ENCODE measurements at regions not wholly inside any gene's neighbourhood (a gene's known extent, or its start where the extent isn't known, plus 50 kb on each side); places are given as distances from the start of the nearest gene placed in this dataset.
"Not testable (repeated sequence)": the region's sequence is repeated elsewhere in the genome, so short reads cannot be mapped to it uniquely, and the experiment has no call there.

DNA sequence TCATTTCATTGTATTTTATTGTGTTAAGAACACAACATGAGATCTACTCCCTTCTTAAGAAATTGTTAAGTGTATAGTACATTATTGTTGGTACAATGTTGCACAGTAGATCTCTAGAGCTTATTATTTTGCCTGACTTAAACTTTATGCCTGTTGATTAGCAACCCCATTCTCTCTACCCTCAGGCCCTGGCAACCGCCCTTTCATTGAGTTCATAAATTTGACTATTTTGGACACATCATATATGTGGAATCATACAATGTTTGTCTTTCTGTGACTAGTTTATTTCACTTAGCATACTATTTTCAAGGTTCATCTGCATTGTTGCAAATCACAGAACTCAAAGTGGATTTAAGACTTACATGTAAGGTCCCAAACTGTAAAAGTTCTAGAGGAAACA, 222.1 kb downstream of the IL15 start:
- in situ Hi-C loops (cut with HindIII; ENCODE audit: low sequenced_read_pairs): no loop called here
- TF ChIP-seq, protein P1, sequence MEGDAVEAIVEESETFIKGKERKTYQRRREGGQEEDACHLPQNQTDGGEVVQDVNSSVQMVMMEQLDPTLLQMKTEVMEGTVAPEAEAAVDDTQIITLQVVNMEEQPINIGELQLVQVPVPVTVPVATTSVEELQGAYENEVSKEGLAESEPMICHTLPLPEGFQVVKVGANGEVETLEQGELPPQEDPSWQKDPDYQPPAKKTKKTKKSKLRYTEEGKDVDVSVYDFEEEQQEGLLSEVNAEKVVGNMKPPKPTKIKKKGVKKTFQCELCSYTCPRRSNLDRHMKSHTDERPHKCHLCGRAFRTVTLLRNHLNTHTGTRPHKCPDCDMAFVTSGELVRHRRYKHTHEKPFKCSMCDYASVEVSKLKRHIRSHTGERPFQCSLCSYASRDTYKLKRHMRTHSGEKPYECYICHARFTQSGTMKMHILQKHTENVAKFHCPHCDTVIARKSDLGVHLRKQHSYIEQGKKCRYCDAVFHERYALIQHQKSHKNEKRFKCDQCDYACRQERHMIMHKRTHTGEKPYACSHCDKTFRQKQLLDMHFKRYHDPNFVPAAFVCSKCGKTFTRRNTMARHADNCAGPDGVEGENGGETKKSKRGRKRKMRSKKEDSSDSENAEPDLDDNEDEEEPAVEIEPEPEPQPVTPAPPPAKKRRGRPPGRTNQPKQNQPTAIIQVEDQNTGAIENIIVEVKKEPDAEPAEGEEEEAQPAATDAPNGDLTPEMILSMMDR (IDR thresholded peaks at IDR 0.05; ENCODE audit: low read depth, low read length): no peak
- H3K4me3 ChIP-seq (ENCODE audit: low read depth, low read length): no peak overlapping the region
- DNase-seq (ENCODE audit: low read depth, low spot score): no peak

DNA sequence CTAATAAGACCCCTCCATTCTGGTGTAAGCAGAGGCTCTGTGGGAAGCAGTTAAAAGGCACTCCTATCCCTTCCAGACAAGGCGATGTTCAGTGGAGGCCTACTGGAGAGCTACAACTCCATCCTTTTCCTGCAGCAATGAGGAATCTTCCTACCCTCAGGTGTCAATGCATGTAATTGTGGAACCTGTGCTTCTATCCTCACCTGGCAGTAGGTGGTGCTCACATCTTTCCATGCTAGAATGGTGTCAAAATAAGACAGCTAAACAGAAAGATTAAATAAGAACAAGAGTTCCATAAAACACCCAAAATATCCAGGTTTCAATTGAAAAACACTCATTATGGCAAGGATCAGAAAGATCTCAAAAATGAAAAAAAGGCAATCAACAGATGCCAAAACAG, 224.6 kb downstream of the IL15 start:
- no peak for DNase-seq (ENCODE audit: low read depth, low spot score)
- TF ChIP-seq, protein P1 (IDR thresholded peaks at IDR 0.05; ENCODE audit: low read depth, low read length): no peak
- in situ Hi-C loops (cut with HindIII; ENCODE audit: low sequenced_read_pairs): no loop called here
- H3K4me3 ChIP-seq (ENCODE audit: low read depth, low read length): no peak overlapping the region

DNA sequence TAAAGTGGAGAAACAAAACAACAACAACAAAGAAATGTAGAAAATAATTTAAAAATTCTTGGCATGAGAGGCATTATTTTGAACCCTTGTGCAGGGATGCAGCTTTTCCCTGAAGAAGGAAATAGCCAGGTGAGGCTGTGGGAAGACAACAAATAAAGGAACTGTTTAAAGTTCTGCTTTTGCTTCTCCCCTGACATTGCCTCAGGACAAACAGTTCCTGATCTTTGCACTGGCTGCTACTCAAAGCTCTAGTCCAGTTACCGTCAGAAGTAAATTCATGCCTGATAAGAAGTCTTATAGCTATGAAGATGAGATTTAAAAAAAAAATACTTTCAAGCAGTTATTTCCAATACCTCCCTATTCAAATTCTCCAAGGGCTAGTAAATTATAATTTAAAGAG, 233.8 kb downstream of the IL15 start:
- TF ChIP-seq, protein P1 (IDR thresholded peaks at IDR 0.05; ENCODE audit: low read depth, low read length): no peak
- DNase-seq (ENCODE audit: low read depth, low spot score): no peak
- in situ Hi-C loops (cut with HindIII; ENCODE audit: low sequenced_read_pairs): no loop called here
- H3K4me3 ChIP-seq (ENCODE audit: low read depth, low read length): no peak overlapping the region

DNA sequence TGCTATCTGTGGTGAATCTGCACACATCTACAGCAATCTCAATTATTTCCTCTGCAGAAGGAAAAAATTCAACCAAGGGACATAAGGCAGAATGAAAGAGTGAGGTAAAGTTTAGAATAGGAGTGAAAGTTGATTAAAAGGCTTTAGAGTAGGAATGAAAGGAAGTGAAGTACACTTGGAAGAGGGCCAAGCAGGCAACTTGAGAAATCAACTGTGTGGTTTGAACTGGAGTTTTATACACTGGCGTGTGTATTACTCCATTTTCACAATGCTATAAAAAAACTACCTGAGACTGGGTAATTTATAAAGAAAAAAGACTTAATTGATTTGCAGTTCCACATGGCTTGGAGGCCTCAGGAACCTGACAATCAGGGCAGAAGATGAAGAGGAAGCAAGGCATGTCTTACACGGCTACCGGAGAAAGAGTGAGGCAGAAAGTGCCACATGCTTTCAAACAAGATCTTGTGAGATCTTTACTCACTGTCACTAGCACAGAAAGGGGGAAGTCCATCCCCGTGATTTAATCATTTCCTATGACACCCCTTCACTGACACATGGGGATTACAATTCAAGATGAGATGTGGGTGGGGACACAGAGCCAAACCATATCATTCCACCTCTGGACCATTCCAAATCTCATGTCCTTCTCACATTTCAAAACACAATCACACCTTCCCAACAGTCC, 234.8 kb downstream of the IL15 start:
- DNase-seq (ENCODE audit: low read depth, low spot score): peak; percentile 7
- in situ Hi-C loops (cut with HindIII; ENCODE audit: low sequenced_read_pairs): no loop called here
- no peak overlapping the region for H3K4me3 ChIP-seq (ENCODE audit: low read depth, low read length)
- TF ChIP-seq, protein P1 (IDR thresholded peaks at IDR 0.05; ENCODE audit: low read depth, low read length): no peak

DNA sequence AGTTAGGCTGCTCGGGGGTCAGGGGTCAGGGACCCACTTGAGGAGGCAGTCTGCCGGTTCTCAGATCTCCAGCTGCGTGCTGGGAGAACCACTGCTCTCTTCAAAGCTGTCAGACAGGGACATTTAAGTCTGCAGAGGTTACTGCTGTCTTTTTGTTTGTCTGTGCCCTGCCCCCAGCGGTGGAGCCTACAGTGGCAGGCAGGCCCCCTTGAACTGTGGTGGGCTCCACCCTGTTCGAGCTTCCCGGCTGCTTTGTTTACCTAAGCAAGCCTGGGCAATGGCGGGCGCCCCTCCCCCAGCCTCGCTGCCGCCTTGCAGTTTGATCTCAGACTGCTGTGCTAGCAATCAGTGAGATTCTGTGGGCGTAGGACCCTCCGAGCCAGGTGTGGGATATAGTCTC, 246.3 kb downstream of the IL15 start:
- H3K4me3 ChIP-seq (ENCODE audit: low read depth, low read length); DNase-seq (ENCODE audit: low read depth, low spot score); in situ Hi-C loops (cut with HindIII; ENCODE audit: low sequenced_read_pairs): not testable (repeated sequence)

DNA sequence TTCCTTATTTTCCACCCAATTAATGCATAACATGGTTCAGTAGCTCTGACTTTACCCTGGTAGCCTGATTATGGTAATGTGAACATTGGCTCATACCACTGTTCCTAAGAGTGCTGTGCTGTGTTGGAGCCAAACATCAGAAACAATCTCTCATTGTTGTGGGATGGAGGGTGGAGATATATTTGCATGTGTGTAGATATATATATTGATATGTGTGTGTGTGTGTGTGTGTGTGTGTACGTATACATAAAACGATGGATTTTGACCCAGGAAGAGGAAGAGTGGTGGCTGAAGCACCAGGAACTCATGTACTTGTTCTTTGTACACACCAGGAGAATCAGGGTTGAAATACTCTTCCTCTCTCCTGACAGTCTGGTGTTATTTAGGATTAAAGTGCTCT, 247.7 kb downstream of the IL15 start:
- in situ Hi-C loops (cut with HindIII; ENCODE audit: low sequenced_read_pairs): no loop called here
- TF ChIP-seq, protein P1 (IDR thresholded peaks at IDR 0.05; ENCODE audit: low read depth, low read length): no peak
- no peak for DNase-seq (ENCODE audit: low read depth, low spot score)
- no peak overlapping the region for H3K4me3 ChIP-seq (ENCODE audit: low read depth, low read length)

DNA sequence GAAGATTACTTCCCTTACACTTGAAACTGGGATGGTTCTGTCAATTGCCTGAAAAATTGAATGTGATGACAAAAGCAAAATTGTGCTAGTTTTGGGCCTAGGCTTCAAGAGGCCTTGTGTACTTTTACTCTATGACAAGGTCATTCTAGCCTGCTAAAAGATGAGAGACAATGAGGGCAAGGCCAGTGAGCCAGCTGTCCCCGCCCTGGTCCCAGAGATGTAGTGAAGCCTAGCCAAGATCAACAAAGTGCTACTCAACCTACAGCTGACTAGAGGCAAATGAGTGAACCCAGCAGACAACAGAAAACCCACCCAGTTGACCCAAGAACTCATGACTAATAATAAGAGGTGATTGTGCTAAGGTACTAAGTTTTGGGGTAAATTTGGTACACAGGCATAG, 248.7 kb downstream of the IL15 start:
- TF ChIP-seq, protein P1 (IDR thresholded peaks at IDR 0.05; ENCODE audit: low read depth, low read length): no peak
- in situ Hi-C loops (cut with HindIII; ENCODE audit: low sequenced_read_pairs): no loop called here
- DNase-seq (ENCODE audit: low read depth, low spot score): no peak
- H3K4me3 ChIP-seq (ENCODE audit: low read depth, low read length): no peak overlapping the region
